ENCODE measurements at regions not wholly inside any gene's neighbourhood (a gene's known extent, or its start where the extent isn't known, plus 50 kb on each side); places are given as distances from the start of the nearest gene placed in this dataset.

- TF ChIP-seq POLR2A (IDR thresholded peaks at IDR 0.05; ENCODE audit: low read depth, low read length) (no peak), PAX5 (IDR thresholded peaks at IDR 0.05; ENCODE audit: insufficient read depth, low read length, severe bottlenecking) (no peak), POU2F2 (IDR thresholded peaks at IDR 0.05; ENCODE audit: low read depth, low read length) (no peak)
Measured at GRCh38 chr2:216761809-216762208, 66.5 kb upstream of the IGFBP5 start.

Measured in GM12891 (cell line).